Stimulated activated CD8-positive, alpha-beta memory T cell treated with anti-CD3 and anti-CD28 coated beads, Interleukin-4, amount 100 ng/mL, for 4 hours (primary cell): ENCODE measurements at regions not wholly inside any gene's neighbourhood (a gene's known extent, or its start where the extent isn't known, plus 50 kb on each side); places are given as distances from the start of the nearest gene placed in this dataset.
"Not testable (repeated sequence)": the region's sequence is repeated elsewhere in the genome, so short reads cannot be mapped to it uniquely, and the experiment has no call there.

ENCODE experiments used
- DNase-seq, 2 donors: peaks; one replicate each; pipeline ENCODE4 v3.0.0-alpha.2; 2020; ENCODE audit warnings: low read depth in 2 of 2, low spot score in 1 of 2

GRCh38 chr11:70883973-70884623 is 368.3 kb downstream of the SHANK2 start:
- DNase-seq: no peak

GRCh38 chr11:70885281-70886231 is 366.8 kb downstream of the SHANK2 start:
- no peak for DNase-seq

GRCh38 chr11:70886256-70886655 is 366.1 kb downstream of the SHANK2 start:
- DNase-seq: no peak

- DNase-seq: no peak
These were observed 365.5 kb downstream of the SHANK2 start for GRCh38 chr11:70886676-70887541.

GRCh38 chr11:70887542-70887827 is 364.9 kb downstream of the SHANK2 start:
- no peak for DNase-seq

- DNase-seq: no peak
These were observed 364.3 kb downstream of the SHANK2 start for GRCh38 chr11:70888061-70888460.

GRCh38 chr11:70889411-70889810 is 363.0 kb downstream of the SHANK2 start:
- DNase-seq: no peak

- DNase-seq: no peak
These were observed 360.5 kb downstream of the SHANK2 start for GRCh38 chr11:70891844-70892380.

- DNase-seq: no peak
These were observed 359.5 kb downstream of the SHANK2 start for GRCh38 chr11:70892889-70893288.

GRCh38 chr11:70894566-70895365 is 357.6 kb downstream of the SHANK2 start:
- no peak for DNase-seq

GRCh38 chr11:70895366-70895670 is 357.1 kb downstream of the SHANK2 start:
- no peak for DNase-seq

GRCh38 chr11:70897429-70897828 is 354.9 kb downstream of the SHANK2 start:
- DNase-seq: no peak

GRCh38 chr11:70899616-70900015 is 352.8 kb downstream of the SHANK2 start:
- DNase-seq: no peak

- no peak for DNase-seq
These were observed 351.8 kb downstream of the SHANK2 start for GRCh38 chr11:70900540-70900939.

GRCh38 chr11:70901951-70902521 is 350.3 kb downstream of the SHANK2 start:
- DNase-seq: no peak

GRCh38 chr11:70903229-70903628 is 349.1 kb downstream of the SHANK2 start:
- not testable (repeated sequence) for DNase-seq

GRCh38 chr11:70906101-70906500 is 346.3 kb downstream of the SHANK2 start:
- no peak for DNase-seq

- no peak for DNase-seq
These were observed 344.2 kb downstream of the SHANK2 start for GRCh38 chr11:70908223-70908622.

GRCh38 chr11:70910835-70911234 is 341.5 kb downstream of the SHANK2 start:
- no peak for DNase-seq

GRCh38 chr11:70912226-70912840 is 340.0 kb downstream of the SHANK2 start:
- no peak for DNase-seq
